ENCODE measurements at regions not wholly inside any gene's neighbourhood (a gene's known extent, or its start where the extent isn't known, plus 50 kb on each side); places are given as distances from the start of the nearest gene placed in this dataset.

DNA sequence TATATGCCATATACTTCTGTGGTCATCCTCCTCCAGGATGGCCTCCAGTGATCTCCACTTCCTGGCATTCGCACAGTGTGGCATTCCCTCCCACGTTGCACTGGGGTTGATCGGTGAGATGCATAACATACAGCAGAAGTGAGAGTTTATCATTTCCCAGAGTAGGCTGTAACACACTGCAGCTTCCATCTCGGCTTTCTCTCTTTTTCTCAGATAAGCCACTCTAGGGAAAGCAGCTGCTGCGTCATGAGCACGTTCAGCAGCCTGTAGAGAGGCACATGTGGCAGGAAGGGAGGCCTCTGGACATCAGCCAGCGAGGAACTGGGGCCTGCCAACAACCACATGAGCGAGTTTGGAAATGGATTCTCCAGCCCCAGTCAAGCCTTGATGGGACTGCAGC is 807.1 kb downstream of the DIAPH3 start:
- peak; percentile 20 for DNase-seq (ENCODE audit: extremely low read depth, low read depth)
- TF ChIP-seq CTCF (IDR thresholded peaks at IDR 0.05; ENCODE audit: low read depth, low read length, missing control alignments): no peak
- no peak overlapping the region for H3K4me3 ChIP-seq (replicated peaks; ENCODE audit: low read depth, low read length)

GRCh38 chr13:59358014-59358413 is 805.7 kb downstream of the DIAPH3 start:
- DNase-seq (ENCODE audit: extremely low read depth, low read depth): no peak
- TF ChIP-seq CTCF (IDR thresholded peaks at IDR 0.05; ENCODE audit: low read depth, low read length, missing control alignments): no peak
- H3K4me3 ChIP-seq (replicated peaks; ENCODE audit: low read depth, low read length): no peak overlapping the region

- no peak overlapping the region for H3K4me3 ChIP-seq (replicated peaks; ENCODE audit: low read depth, low read length)
- DNase-seq (ENCODE audit: extremely low read depth, low read depth): no peak
- no peak for TF ChIP-seq CTCF (IDR thresholded peaks at IDR 0.05; ENCODE audit: low read depth, low read length, missing control alignments)
These were observed 803.6 kb downstream of the DIAPH3 start for GRCh38 chr13:59360108-59360507.

DNA sequence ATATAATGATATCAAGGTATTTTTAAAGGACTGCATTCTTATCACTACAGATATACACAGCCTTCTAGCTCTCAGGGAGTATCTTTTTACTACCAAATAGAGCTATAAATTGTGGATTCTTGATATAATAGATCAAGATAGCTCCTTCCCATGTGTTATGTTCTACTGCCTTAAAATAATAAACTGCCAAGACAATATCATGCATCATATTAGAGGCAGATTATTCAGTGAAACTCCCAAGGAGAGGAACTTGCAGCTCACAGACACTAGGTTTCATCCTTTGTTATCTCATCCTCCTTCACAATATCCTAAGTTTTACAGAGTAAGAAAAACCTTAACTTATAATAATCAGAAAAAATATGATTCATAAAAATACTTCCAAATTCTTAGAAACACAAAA is 802.8 kb downstream of the DIAPH3 start:
- DNase-seq (ENCODE audit: extremely low read depth, low read depth): no peak
- no peak overlapping the region for H3K4me3 ChIP-seq (replicated peaks; ENCODE audit: low read depth, low read length)
- TF ChIP-seq CTCF (IDR thresholded peaks at IDR 0.05; ENCODE audit: low read depth, low read length, missing control alignments): no peak

- no peak overlapping the region for H3K4me3 ChIP-seq (replicated peaks; ENCODE audit: low read depth, low read length)
- no peak for DNase-seq (ENCODE audit: extremely low read depth, low read depth)
- no peak for TF ChIP-seq CTCF (IDR thresholded peaks at IDR 0.05; ENCODE audit: low read depth, low read length, missing control alignments)
These were observed 800.4 kb downstream of the DIAPH3 start for GRCh38 chr13:59363313-59363712.

DNA sequence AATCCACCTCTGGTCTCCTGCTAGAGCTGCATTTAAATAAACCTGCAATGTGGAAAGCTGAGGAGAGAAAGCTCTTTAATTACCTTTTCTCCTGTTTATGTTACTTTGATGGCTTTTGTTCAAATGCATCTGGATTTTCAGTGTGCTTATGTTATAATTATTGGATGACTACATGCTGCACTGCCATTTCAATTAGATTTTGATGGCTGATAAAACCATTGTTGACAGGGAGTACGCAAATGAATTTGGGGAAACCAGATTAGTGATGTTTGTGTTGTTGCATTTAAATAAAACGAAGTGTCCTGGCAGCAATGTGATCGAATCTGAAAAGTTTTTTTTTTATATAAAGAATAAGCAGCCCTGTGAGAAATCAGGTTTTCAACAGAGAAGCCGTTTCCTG is 799.8 kb downstream of the DIAPH3 start:
- DNase-seq (ENCODE audit: extremely low read depth, low read depth): no peak
- no peak for TF ChIP-seq CTCF (IDR thresholded peaks at IDR 0.05; ENCODE audit: low read depth, low read length, missing control alignments)
- H3K4me3 ChIP-seq (replicated peaks; ENCODE audit: low read depth, low read length): no peak overlapping the region

DNA sequence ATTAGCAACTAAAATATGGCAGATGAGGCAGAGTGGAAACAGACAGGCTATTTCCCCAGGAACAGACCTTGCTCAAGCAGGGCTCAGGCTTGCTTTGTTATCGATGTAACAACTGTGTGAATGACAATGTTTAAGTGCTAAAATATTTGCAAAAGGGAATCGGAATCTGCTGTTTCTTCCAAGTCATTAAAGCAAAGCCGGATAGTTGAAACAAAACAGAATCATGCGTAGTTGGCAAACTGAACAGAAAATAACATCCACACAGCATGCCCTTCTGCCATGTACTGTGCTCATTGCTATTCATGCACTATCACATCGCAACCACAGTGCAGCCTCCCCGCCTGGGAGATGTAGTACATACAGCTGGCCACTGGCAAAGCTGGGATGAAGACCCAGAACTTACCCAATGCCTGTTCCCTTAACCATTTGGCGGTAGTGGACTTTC is 799.1 kb downstream of the DIAPH3 start:
- no peak for TF ChIP-seq CTCF (IDR thresholded peaks at IDR 0.05; ENCODE audit: low read depth, low read length, missing control alignments)
- no peak for DNase-seq (ENCODE audit: extremely low read depth, low read depth)

More for the DNA sequence above, 799.1 kb downstream of the DIAPH3 start:
- no peak overlapping the region for H3K4me3 ChIP-seq (replicated peaks; ENCODE audit: low read depth, low read length)
